ENCODE measurements at regions not wholly inside any gene's neighbourhood (a gene's known extent, or its start where the extent isn't known, plus 50 kb on each side); places are given as distances from the start of the nearest gene placed in this dataset.

DNA sequence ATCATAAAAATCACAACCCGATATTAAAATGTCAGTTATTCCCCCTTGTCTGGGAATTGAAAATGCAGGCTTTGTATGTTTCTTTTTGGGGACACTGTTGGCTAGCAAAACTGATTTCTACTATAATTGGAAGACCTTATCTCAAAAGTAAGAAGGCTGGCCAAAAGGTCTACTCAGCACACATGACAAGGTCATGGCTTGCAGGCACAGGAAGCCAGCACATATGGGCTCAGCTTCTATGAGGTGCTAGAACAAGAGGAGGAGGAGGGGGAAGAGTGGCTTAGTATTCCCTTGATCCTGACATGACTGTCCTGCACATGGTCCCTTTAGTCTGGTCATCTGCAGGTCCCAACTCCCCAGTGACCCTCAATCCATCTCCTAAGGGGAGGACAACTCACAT lies 681.2 kb downstream of the SQOR start:
- TF ChIP-seq, protein P1, sequence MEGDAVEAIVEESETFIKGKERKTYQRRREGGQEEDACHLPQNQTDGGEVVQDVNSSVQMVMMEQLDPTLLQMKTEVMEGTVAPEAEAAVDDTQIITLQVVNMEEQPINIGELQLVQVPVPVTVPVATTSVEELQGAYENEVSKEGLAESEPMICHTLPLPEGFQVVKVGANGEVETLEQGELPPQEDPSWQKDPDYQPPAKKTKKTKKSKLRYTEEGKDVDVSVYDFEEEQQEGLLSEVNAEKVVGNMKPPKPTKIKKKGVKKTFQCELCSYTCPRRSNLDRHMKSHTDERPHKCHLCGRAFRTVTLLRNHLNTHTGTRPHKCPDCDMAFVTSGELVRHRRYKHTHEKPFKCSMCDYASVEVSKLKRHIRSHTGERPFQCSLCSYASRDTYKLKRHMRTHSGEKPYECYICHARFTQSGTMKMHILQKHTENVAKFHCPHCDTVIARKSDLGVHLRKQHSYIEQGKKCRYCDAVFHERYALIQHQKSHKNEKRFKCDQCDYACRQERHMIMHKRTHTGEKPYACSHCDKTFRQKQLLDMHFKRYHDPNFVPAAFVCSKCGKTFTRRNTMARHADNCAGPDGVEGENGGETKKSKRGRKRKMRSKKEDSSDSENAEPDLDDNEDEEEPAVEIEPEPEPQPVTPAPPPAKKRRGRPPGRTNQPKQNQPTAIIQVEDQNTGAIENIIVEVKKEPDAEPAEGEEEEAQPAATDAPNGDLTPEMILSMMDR (conservative IDR thresholded peaks at IDR 0.05; ENCODE audit: low read length): no peak
- no peak overlapping the region for H3K4me3 ChIP-seq (ENCODE audit: low read length)
- DNase-seq (ENCODE audit: low read depth): no peak

DNA sequence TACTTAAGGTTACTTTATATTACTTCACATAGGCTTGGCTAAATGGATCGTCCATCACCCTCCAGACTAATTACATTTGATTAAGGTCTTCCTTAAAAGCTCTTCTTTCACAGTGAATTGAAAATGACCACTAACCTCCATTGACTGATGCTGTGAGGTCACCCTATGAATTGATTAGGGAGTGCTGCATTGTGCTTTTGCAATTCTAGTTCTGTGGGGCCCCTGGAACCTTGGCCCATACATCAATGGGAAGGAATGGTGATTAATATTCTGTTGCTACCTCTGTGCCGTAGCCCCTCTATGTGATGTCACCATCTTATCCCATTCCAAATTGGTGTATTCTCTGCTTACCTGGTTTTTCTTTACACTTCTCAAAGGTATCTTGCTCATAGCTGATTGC lies 682.2 kb downstream of the SQOR start:
- DNase-seq (ENCODE audit: low read depth): no peak
- TF ChIP-seq, protein P1 (conservative IDR thresholded peaks at IDR 0.05; ENCODE audit: low read length): no peak
- no peak overlapping the region for H3K4me3 ChIP-seq (ENCODE audit: low read length)

DNA sequence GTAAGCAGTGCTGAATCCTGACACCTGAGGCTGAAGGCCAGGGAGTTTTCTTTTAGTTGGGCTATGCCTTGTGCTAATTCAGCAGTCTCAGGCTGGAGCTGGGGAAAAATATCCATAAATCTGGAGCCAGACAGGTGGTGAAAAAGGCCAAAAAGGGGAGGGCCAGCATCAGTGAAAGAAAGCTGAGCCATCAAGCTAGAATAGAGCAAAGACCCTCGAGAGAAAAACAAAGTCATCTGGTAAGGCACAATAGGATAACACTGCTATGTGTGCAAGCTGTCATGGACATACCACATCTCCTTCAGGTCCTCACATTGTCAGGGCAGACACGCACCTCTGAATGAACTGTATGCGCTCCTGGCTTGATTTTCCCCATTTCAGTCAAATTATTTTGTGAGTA lies 687.9 kb downstream of the SQOR start:
- TF ChIP-seq, protein P1 (conservative IDR thresholded peaks at IDR 0.05; ENCODE audit: low read length): no peak
- H3K4me3 ChIP-seq (ENCODE audit: low read length): no peak overlapping the region
- DNase-seq (ENCODE audit: low read depth): no peak

DNA sequence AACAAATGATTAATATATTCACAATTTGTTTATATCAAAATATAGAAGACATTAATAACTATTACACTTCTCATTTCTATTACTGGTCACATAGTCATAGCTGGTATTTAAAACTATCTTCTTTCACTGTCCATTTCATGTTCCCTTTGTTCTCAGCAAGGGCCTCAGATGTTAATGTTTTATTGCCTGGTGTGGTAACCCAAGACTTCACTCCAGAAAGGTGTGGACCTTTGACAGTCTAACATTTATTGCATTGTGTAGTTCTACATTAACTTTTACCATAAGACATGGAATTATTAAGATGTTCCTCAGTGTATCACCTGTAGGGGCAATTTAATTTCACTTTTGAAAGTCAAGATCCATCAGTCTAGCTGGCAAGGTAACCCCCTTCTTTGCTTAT lies 691.3 kb downstream of the SQOR start:
- no peak for DNase-seq (ENCODE audit: low read depth)
- TF ChIP-seq, protein P1 (conservative IDR thresholded peaks at IDR 0.05; ENCODE audit: low read length): no peak
- no peak overlapping the region for H3K4me3 ChIP-seq (ENCODE audit: low read length)

DNA sequence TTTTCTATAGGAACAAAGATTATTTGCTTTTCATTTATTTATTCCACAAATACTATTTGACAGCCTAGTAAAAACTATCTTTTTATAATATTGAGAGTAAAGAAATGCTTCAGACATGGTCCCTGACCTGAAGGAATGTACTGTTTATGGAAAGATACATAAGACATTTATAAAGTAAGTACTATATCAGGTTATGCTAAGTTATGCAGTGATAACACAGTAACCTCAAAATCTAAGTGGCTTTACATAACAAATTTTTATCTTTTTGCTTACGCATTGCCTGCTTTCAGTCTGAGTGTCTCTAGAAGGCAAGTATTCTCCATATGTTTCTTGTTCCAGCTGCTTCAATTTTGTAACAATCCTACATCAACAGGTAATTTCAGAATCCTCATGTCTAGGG lies 694.0 kb downstream of the SQOR start:
- TF ChIP-seq, protein P1 (conservative IDR thresholded peaks at IDR 0.05; ENCODE audit: low read length): no peak
- no peak for DNase-seq (ENCODE audit: low read depth)
- H3K4me3 ChIP-seq (ENCODE audit: low read length): no peak overlapping the region

DNA sequence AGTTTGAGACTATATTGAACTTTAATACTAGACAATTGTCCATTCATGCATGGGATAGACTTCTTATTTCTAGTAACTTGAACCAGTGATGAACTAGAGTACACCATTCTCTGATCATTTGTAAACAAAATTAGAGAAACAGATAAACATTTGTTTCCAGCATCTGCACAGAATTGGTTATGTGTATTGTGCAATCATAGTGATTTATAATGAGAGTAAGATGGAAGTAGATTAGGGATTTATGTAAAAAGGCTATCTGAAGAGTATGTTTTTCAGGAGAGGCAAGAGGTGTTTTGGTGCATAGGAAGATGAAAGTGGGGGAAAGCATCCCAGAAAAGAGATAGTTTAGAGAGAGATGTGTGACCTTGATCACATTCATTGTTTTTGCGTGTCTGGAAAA lies 695.0 kb downstream of the SQOR start:
- DNase-seq (ENCODE audit: low read depth): no peak
- TF ChIP-seq, protein P1 (conservative IDR thresholded peaks at IDR 0.05; ENCODE audit: low read length): no peak
- no peak overlapping the region for H3K4me3 ChIP-seq (ENCODE audit: low read length)

DNA sequence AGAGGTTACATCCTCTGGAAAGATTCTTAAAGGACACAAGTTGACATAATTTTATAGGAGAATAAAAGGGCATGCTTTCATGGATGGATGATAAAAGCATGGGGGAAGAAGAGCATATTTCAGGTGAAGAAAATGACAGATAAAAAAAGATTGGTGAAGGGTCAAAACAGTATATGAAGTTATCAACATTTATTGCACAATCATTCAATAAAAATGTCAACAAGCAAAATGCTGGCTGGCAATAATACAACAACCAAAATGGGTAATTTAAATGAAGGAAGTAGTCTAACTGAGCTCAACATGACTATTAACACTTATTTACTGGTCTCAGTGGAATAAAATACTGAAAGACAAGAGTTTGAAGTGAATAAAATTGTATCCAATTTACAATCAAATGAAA lies 696.7 kb downstream of the SQOR start:
- TF ChIP-seq, protein P1 (conservative IDR thresholded peaks at IDR 0.05; ENCODE audit: low read length): no peak
- no peak for DNase-seq (ENCODE audit: low read depth)

More for the DNA sequence above, 696.7 kb downstream of the SQOR start:
- no peak overlapping the region for H3K4me3 ChIP-seq (ENCODE audit: low read length)
